22Rv1 (cell line): ENCODE measurements at regions not wholly inside any gene's neighbourhood (a gene's known extent, or its start where the extent isn't known, plus 50 kb on each side); places are given as distances from the start of the nearest gene placed in this dataset.

Source experiments
- H3K27ac ChIP-seq: fragments of 450-650 bp; 2 replicates; pipeline ENCODE4 v1.5.1; 2017
- ZFX ChIP-seq: fragments of 450-650 bp; IDR thresholded peaks from 2 replicates; pipeline ENCODE4 v1.6.1; 2017; ENCODE audit warnings: antibody characterized with exemption, borderline replicate concordance
- TF ChIP-seq, protein P1 (sequence below): fragments of 450-650 bp; IDR thresholded peaks from 2 replicates; pipeline ENCODE4 v1.5.1; 2017; ENCODE audit warnings: mild to moderate bottlenecking

DNA sequence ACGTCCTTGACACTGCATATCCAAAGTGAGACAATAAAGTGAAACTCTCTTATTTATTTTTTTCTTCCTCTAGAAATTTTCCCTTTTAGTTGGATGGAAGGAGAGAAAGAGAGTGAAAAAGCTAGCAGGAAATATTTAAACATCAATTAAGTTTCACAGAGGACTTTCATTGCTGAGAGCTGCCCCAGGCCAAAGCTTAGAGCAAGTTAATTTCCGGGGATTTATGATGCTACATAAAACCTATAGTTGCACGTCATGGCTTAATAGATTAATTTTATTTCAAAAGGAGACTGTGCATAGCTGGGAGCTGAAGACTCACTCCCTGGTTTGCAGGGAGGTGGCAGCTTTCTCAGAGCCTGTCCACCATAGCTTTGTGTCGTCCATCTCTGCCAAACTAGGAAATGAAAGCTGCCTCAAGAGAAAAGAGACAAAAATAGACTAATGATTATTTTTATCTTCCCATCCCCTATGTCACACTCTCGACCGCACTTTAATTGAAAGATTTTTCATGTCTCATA, 323.3 kb upstream of the RAB6C start:
- TF ChIP-seq, protein P1, sequence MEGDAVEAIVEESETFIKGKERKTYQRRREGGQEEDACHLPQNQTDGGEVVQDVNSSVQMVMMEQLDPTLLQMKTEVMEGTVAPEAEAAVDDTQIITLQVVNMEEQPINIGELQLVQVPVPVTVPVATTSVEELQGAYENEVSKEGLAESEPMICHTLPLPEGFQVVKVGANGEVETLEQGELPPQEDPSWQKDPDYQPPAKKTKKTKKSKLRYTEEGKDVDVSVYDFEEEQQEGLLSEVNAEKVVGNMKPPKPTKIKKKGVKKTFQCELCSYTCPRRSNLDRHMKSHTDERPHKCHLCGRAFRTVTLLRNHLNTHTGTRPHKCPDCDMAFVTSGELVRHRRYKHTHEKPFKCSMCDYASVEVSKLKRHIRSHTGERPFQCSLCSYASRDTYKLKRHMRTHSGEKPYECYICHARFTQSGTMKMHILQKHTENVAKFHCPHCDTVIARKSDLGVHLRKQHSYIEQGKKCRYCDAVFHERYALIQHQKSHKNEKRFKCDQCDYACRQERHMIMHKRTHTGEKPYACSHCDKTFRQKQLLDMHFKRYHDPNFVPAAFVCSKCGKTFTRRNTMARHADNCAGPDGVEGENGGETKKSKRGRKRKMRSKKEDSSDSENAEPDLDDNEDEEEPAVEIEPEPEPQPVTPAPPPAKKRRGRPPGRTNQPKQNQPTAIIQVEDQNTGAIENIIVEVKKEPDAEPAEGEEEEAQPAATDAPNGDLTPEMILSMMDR = no peak
- TF ChIP-seq ZFX = no peak
- H3K27ac ChIP-seq = no peak overlapping the region

DNA sequence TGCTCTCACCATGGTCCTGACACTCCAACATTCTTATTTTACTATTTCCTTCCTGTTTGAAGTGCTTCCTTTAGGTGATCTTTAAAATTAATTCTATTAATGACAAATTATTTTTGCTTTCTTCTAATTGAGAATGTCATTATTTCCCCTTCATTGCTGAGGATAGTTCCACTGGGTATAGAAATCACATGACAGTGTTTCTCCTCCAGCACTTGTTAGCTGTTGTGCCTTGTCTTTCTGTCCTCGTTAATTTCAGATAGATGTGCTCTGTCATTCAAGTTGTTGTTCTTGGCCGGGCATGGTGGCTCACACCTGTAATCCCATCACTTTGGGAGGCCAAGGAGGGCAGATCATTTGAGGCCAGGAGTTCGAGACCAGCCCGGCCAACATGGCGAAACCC, 321.0 kb upstream of the RAB6C start:
- no peak overlapping the region for H3K27ac ChIP-seq
- no peak for TF ChIP-seq ZFX
- TF ChIP-seq, protein P1 = no peak

DNA sequence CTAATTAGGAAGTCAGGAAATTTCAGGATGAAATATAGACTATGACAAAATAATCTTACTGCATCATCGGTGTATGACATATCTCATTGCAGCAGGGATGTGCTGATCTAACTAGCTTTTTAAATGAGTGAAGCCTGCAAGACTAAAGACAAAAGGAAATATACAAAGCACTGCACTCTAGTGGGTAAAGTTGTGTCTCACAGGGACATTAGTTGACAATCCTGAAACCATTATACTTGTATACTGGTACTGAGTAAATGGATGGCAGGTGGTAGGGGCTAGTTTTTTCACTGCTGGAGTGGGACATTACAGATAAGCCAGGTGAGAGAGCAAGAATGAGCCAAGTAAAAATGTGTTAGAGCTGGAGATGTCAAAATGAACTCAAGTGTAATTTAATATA, 317.5 kb upstream of the RAB6C start:
- H3K27ac ChIP-seq = no peak overlapping the region
- no peak for TF ChIP-seq ZFX
- TF ChIP-seq, protein P1 = no peak

DNA sequence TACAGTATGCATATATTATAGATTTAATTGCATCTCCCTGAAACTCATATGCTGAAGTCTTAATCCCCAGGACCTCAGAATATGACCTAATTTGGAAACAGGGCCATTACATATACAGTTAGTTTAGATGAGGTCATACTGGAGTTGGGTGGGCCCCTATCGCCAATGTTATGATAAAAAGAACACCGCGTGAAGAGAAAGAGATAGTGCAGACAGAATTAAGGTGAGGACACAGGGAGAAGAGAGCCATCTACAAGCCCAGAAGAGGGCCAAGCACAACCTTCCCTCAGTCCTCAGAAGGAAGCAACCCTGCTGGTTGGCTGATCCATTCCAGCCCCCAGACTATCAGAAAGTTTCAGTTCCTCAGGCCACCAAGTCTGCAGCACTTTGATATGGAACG, 311.9 kb upstream of the RAB6C start:
- no peak overlapping the region for H3K27ac ChIP-seq
- TF ChIP-seq, protein P1 = no peak
- no peak for TF ChIP-seq ZFX

DNA sequence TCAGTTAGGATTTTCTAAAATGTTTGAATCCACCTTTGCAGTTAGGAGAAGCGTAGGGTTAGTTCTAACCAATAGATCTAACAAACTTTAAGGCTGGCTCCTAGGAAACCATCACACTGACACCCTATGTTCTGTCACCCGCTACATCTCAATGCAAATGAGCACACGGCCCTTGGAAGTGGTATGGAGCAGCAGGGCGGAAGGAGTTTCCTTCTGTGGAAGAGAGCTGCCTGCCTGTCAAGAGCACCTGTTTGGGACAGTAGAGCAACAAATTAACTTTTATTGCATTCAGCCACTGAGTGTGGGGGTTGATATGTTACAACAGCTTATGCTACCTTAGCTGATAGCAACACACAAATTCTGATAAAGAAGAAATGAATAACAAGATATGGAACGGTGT, 306.9 kb upstream of the RAB6C start:
- H3K27ac ChIP-seq = no peak overlapping the region
- TF ChIP-seq, protein P1 = no peak
- TF ChIP-seq ZFX = no peak

DNA sequence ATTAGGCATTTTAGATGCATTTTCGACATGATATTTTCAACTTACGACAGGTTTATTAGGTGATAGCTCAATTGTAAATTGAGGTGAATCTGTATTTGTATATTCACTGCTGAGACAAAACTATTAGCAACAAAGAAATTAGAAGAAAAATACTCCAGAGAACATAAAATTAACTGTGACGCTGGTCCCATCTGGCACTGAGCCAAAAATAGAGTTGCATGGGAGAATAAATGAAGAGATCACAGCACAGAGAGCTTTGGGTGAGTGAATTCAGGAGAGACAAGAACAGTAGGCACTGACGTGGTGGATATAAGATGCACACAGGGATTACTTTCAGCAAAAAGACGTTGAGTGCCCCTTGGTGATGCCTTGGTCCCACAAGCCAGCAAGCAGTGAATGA, 306.2 kb upstream of the RAB6C start:
- H3K27ac ChIP-seq = no peak overlapping the region
- no peak for TF ChIP-seq ZFX
- TF ChIP-seq, protein P1 = no peak

DNA sequence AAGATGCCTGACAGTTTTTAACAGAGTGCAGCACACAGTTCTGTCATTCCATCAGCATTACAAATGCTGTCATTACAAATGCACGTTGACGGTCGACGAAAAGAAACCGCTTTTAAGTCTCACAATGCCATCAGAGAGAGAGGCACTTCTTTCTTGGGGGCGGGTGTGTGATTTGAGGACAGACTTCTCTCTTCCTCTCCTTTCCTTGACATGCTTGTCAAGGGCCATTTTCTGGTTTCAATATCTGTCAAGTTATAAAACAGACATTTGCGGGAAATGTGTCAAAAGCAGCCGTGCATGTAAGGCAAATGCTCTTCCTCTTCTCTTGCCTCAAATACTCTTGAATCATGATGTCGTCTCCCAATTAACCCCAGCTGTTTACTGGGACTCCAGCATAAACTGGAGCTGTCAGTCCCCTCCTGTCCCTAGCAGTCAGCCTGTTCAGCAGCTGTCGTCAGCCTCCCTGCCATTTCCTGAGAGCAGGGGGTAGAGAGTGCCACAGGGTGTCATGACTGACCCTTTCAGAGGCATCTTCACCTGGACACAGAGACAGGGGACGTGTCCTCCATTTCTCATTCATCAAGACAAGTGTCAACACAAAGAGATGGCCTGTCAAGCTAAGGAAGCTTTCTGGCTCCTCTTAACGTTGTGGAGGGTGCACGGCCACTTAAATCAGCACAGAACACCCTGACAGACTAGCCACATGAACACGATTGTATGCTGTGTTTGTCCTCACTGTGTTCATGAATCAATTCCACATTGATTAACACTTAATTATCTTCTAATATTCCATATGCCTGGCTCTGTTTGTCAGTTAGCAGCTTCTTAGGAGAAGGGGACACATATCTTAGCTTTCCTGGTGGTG, 305.4 kb upstream of the RAB6C start:
- no peak overlapping the region for H3K27ac ChIP-seq
- TF ChIP-seq ZFX = no peak
- TF ChIP-seq, protein P1 = no peak
